Right lobe of liver (tissue), 4 donors: ENCODE measurements at regions not wholly inside any gene's neighbourhood (a gene's known extent, or its start where the extent isn't known, plus 50 kb on each side); places are given as distances from the start of the nearest gene placed in this dataset.

Source experiments
- POLR2A ChIP-seq: fragments of 450-650 bp; IDR thresholded peaks from one replicate; pipeline ENCODE4 v1.6.1; 2017; ENCODE audit warnings: antibody characterized with exemption, mild to moderate bottlenecking
- TF ChIP-seq, protein P1 (sequence below), 4 donors: fragments of 200-600 bp in 3 of 4; fragments of 450-650 bp in 1 of 4; IDR thresholded peaks; one replicate each; pipeline versions ENCODE4 v1.5.1 to v1.8.0; 2016 to 2022; ENCODE audit warnings: antibody characterized with exemption in 4 of 4, mild to moderate bottlenecking in 2 of 4
- donor health status: DM: no; HTN: no; CAD: no.
- donor health status: DM: no; HTN: no; CAD: no.
- donor health status: DM: no; HTN: yes; CAD: no.

DNA sequence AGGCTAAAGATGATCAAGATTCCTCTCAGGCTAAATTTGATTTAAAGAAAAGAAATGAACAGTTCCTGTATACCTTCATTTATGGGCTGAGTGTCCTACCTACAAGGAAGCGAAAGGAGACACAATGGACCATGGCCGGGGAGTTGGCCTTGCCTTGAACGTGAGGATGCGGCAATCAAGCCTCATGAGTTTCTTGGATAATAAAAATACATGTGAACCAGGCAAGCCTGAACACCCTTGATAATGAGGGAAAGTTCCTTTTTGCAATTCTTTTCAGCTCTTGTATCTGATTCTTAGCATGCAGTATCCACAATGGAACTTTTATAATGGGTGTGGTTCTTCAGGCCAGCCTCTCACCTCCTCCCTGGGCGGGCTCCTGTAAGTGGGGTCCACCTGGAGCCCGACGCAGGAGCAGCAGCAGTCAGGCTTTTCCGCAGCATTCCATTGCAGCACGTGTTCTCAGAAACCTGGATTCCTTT, 83.8 kb downstream of the RNASET2 start:
- TF ChIP-seq, protein P1, sequence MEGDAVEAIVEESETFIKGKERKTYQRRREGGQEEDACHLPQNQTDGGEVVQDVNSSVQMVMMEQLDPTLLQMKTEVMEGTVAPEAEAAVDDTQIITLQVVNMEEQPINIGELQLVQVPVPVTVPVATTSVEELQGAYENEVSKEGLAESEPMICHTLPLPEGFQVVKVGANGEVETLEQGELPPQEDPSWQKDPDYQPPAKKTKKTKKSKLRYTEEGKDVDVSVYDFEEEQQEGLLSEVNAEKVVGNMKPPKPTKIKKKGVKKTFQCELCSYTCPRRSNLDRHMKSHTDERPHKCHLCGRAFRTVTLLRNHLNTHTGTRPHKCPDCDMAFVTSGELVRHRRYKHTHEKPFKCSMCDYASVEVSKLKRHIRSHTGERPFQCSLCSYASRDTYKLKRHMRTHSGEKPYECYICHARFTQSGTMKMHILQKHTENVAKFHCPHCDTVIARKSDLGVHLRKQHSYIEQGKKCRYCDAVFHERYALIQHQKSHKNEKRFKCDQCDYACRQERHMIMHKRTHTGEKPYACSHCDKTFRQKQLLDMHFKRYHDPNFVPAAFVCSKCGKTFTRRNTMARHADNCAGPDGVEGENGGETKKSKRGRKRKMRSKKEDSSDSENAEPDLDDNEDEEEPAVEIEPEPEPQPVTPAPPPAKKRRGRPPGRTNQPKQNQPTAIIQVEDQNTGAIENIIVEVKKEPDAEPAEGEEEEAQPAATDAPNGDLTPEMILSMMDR (IDR thresholded peaks at IDR 0.05), result no peak
- no peak for TF ChIP-seq POLR2A
